ENCODE measurements at regions not wholly inside any gene's neighbourhood (a gene's known extent, or its start where the extent isn't known, plus 50 kb on each side); places are given as distances from the start of the nearest gene placed in this dataset.

DNA sequence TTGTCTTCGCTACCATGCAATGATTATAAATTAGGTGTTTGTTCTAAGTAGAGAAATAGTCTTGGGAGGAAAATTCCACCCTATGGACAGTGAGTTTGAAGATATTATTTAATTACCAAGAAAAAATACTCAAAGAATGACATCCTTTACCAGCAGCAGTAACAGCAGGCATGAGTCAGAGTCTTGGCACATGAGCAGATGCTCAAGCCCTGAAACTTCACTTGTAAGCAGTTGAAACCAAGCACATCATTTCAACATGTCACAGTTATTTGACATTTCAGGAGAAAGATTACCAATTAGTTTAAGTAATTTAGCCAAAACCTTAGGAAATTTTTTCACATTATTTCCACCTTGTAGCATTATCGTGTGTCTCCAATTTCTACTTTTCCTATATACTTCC, 99.2 kb downstream of the C12orf50 start:
- Mint-ChIP-seq H3K27me3 (no peaks in the 10 kb centered on the region), H3K4me3 (no peak overlapping the region), H3K36me3 (no peaks in the 10 kb centered on the region), H3K27ac (no peak overlapping the region), H3K9me3 (peaks cover 0 to 3% (median 2%) of the 10 kb centered on the region in 3 donors), H3K4me1 (no peaks in the 10 kb centered on the region)

DNA sequence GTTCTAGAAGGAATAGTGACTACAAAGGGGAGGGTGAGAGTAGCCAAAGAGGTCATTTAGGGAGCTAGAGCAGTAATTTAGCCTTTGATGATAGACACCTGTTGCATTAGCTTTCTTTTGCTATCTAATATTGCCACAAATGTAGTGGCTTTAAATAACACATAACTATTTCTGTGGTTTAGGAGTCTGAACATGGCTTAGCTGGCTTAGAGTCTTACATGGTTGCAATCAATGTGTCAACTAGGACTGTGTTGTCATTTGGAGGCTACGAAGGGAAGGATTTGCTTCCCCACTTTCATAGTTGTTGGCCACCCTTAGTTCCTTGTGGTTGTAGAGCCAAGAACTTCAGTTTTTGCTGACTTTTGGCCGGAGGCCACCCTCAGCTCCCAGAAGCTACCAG, 99.9 kb downstream of the C12orf50 start:
- H3K27ac Mint-ChIP-seq, result no peak overlapping the region
- H3K27me3 Mint-ChIP-seq, result no peaks in the 10 kb centered on the region
- H3K4me1 Mint-ChIP-seq, result no peaks in the 10 kb centered on the region
- no peaks in the 10 kb centered on the region for H3K36me3 Mint-ChIP-seq
- H3K9me3 Mint-ChIP-seq, result peaks cover 0 to 2% (median 0%) of the 10 kb centered on the region in 3 donors
- H3K4me3 Mint-ChIP-seq, result no peak overlapping the region

DNA sequence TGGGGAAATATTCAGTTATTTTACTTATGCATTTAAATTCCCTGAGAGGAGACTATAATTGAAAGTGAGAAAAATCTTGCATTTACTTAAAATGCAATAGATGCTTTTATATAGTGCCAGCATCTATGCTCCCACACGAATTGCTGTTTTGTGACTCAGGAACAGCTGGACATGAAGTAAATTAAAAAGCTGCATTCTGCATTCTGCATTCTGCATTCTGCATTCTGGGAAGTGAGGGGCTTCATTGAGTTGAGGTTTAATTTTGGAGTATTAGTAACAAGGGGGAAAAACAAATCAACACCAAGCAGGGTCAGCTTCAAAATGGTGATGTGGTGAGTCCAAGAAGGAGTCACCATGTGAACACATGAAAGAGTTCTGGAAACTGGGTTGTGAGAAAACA, 101.2 kb downstream of the C12orf50 start:
- H3K36me3 Mint-ChIP-seq, result no peaks in the 10 kb centered on the region
- no peak overlapping the region for H3K27ac Mint-ChIP-seq
- no peaks in the 10 kb centered on the region for H3K27me3 Mint-ChIP-seq
- no peak overlapping the region for H3K4me3 Mint-ChIP-seq
- peaks cover 0 to 2% (median 0%) of the 10 kb centered on the region in 3 donors for H3K9me3 Mint-ChIP-seq
- H3K4me1 Mint-ChIP-seq, result no peaks in the 10 kb centered on the region

DNA sequence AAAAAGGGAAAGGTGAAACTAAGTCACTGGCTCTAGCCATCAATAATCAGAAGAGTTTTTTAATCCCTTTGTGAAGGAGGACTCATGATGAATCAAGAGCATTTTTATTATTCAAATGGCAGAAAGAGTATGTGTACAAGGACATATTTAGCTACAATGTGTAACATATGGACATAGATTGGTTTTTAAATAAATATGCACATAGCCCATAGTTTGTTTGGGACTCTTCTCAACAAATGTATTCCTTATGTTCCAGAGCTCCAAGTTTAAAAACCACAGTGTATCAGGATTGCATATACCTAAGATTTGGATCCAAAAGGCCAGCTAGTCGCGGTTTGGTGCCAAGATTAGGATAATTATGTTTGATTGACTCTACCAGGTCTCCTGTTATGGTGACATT, 104.2 kb downstream of the C12orf50 start:
- H3K4me3 Mint-ChIP-seq, result no peak overlapping the region
- no peaks in the 10 kb centered on the region for H3K36me3 Mint-ChIP-seq
- peaks cover 0 to 1% (median 0%) of the 10 kb centered on the region in 3 donors for H3K4me1 Mint-ChIP-seq
- no peaks in the 10 kb centered on the region for H3K27me3 Mint-ChIP-seq
- H3K9me3 Mint-ChIP-seq, result no peaks in the 10 kb centered on the region
- H3K27ac Mint-ChIP-seq, result no peak overlapping the region

DNA sequence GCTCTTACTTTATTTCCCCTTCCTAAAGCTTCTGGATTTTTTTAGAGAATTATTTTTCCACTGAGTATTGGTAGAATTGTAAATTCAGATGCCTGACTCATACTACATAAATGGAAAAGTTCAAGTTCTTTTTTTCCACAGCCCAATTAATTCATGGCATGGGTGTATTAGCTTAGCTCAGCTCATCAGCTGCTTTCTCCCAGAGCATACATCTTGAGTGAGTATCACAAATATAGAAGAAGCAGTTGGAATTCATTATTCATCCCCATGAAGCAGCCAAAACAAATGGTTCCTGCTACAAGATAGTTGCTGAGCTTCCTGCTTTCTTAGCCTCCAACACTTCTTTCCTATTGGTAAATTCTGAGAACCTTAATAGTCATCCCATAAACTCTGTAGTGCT, 105.1 kb downstream of the C12orf50 start:
- H3K4me3 Mint-ChIP-seq, result no peak overlapping the region
- H3K36me3 Mint-ChIP-seq, result no peaks in the 10 kb centered on the region
- no peaks in the 10 kb centered on the region for H3K27me3 Mint-ChIP-seq
- H3K4me1 Mint-ChIP-seq, result peaks cover 0 to 1% (median 0%) of the 10 kb centered on the region in 3 donors
- no peaks in the 10 kb centered on the region for H3K9me3 Mint-ChIP-seq
- H3K27ac Mint-ChIP-seq, result no peak overlapping the region

DNA sequence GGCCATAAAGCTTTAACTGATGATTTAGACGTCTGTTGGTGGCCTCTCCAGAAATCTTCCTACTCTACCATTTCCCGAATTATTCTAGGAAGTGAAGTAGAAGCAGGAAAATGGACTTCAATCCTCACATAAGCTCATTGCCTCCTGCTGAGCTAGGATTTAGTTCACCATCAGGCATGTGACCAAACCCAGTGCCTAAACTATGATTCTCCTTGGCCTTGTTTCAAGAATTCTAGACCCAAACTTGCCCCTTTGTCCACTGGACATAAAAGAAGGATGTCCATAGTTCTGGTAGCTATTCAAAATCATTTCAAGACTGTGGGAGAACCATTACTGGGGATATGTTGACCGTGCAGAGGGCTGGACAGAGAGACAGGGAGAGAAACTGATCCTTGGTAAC, 105.8 kb downstream of the C12orf50 start:
- no peak overlapping the region for H3K27ac Mint-ChIP-seq
- no peak overlapping the region for H3K4me3 Mint-ChIP-seq
- peaks cover 0 to 1% (median 0%) of the 10 kb centered on the region in 3 donors for H3K4me1 Mint-ChIP-seq
- no peaks in the 10 kb centered on the region for H3K27me3 Mint-ChIP-seq
- H3K36me3 Mint-ChIP-seq, result no peaks in the 10 kb centered on the region
- H3K9me3 Mint-ChIP-seq, result no peaks in the 10 kb centered on the region

DNA sequence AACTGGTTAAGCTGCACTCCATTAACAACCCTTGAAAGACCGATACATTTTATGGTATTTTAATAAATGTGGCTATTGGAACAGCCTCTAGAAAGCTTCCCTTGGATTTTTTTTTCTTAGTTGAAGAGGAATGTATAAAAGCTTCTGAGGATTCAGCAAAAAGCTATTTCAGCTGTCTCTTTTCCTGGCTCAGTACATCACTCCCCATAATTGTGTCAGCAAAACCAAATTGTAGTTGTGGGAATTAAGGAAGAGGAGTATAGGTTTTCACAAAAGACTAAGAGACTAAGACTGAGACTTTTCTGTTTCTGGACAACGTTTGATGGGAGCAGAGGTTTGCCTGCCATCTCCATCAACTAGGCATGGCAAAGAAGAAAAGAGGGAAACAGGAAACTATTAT, 106.5 kb downstream of the C12orf50 start:
- H3K4me3 Mint-ChIP-seq, result no peak overlapping the region
- no peaks in the 10 kb centered on the region for H3K27me3 Mint-ChIP-seq
- H3K27ac Mint-ChIP-seq, result no peak overlapping the region
- no peaks in the 10 kb centered on the region for H3K9me3 Mint-ChIP-seq
- H3K4me1 Mint-ChIP-seq, result peaks cover 0 to 1% (median 0%) of the 10 kb centered on the region in 3 donors
- H3K36me3 Mint-ChIP-seq, result no peaks in the 10 kb centered on the region

DNA sequence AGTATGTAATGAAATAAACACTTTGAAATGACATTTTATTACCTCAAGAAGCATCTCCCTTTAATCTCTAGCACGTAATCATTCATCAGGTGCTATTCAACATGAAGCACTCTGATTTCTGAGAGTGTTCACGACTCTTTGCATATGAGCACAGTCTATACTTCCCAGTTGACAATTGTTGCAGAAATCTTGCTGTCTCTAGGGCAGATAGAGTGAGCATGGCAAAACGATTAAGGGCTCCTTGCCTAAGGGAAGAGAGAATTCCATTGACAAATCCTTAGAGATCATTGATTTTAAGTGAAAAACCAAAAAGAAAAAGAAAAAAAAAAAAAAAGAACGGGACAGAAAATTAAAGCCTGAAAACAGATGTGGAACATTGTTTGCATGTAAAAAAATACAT, 107.6 kb downstream of the C12orf50 start:
- no peaks in the 10 kb centered on the region for H3K9me3 Mint-ChIP-seq
- no peaks in the 10 kb centered on the region for H3K27me3 Mint-ChIP-seq
- H3K4me1 Mint-ChIP-seq, result peaks cover 0 to 1% (median 0%) of the 10 kb centered on the region in 3 donors
- H3K36me3 Mint-ChIP-seq, result no peaks in the 10 kb centered on the region
- H3K27ac Mint-ChIP-seq, result no peak overlapping the region
- no peak overlapping the region for H3K4me3 Mint-ChIP-seq

DNA sequence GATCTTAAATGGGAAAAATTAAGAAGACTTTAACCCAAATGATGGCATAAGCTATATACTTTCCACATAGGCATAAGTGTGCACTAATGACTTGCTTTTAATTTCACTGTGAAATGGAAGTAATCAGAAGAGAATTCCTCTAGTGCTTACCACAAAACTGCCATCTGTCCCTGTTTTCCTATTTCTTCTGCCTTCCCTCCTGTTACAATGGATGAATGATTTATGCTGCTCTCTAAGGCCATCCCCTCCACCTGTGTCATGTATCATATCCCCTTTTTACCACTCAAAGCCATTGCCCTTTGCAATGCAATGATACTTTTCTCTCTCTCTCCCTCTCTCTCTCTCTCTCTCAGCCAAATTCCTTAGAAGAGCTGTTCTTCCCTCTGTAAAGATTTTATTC, 109.1 kb downstream of the C12orf50 start:
- Mint-ChIP-seq H3K9me3 (peaks cover 0 to 2% (median 0%) of the 10 kb centered on the region in 3 donors), H3K36me3 (no peaks in the 10 kb centered on the region), H3K27me3 (no peaks in the 10 kb centered on the region), H3K4me3 (no peak overlapping the region), H3K4me1 (peaks cover 0 to 1% (median 0%) of the 10 kb centered on the region in 3 donors), H3K27ac (no peak overlapping the region)

DNA sequence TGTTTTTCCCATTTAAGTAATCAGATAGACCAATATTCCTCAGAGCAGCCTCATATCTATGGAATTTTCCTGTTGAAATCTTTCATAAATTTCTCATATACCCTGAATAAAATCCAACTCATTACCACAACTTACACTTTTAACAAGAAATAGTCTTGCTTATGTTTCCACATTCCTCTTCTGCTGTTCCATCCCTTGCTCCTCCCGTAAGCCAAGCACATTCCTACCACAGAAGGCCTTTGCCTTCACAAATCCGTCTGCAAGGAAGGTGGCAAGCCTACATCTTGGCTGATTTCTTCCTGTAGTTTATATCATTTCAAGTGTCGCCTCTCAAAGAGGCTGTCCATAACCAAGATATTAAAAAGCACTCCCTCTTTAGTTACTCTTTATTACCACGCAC, 127.7 kb downstream of the C12orf50 start:
- peaks cover 0 to 2% (median 0%) of the 10 kb centered on the region in 3 donors for H3K9me3 Mint-ChIP-seq
- H3K27ac Mint-ChIP-seq, result no peak overlapping the region
- no peak overlapping the region for H3K4me3 Mint-ChIP-seq
- no peaks in the 10 kb centered on the region for H3K4me1 Mint-ChIP-seq
- no peaks in the 10 kb centered on the region for H3K27me3 Mint-ChIP-seq
- H3K36me3 Mint-ChIP-seq, result no peaks in the 10 kb centered on the region

DNA sequence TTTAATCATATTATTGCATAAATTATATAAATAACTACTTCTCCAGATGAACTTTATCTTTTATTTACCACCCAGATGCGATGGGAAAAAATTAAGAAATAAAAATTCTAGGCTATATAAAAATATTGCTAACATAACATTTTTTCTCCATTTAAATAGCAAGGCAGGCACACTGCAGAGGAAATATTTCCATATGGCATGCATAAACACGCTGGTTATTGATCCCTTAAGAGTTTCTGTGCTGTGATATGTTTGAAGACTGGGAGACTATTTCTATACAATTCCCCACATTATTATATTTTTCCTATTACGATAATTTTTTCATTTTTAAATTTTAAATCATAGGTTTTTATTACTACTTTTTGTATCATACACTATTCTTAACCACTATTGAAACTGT, 131.5 kb downstream of the C12orf50 start:
- Mint-ChIP-seq H3K27ac (no peak overlapping the region), H3K9me3 (peaks cover 0 to 5% (median 2%) of the 10 kb centered on the region in 3 donors), H3K4me1 (no peaks in the 10 kb centered on the region), H3K36me3 (no peaks in the 10 kb centered on the region), H3K27me3 (no peaks in the 10 kb centered on the region), H3K4me3 (no peak overlapping the region)

DNA sequence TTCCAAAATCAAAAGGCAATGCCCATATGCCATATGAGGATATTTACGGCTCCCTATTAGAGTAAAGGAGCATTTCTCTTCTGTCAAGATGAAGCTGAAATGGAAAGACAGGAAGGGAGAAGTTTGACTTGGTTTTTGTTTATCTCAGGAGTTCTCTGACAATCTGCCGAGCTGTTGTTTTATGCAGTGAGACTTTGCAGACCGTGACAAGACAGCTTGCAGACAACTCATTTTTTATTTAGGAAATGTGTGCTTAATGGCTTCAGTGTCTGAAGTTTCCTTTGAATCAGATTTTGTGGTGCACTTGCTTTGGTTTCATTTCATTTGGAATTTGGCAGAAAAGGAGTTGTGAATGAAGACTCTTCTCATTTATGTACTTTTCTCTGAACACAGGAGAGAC, 145.4 kb downstream of the C12orf50 start:
- no peak overlapping the region for H3K4me3 Mint-ChIP-seq
- H3K4me1 Mint-ChIP-seq, result no peaks in the 10 kb centered on the region
- H3K36me3 Mint-ChIP-seq, result no peaks in the 10 kb centered on the region
- H3K9me3 Mint-ChIP-seq, result no peaks in the 10 kb centered on the region
- no peak overlapping the region for H3K27ac Mint-ChIP-seq
- H3K27me3 Mint-ChIP-seq, result no peaks in the 10 kb centered on the region

DNA sequence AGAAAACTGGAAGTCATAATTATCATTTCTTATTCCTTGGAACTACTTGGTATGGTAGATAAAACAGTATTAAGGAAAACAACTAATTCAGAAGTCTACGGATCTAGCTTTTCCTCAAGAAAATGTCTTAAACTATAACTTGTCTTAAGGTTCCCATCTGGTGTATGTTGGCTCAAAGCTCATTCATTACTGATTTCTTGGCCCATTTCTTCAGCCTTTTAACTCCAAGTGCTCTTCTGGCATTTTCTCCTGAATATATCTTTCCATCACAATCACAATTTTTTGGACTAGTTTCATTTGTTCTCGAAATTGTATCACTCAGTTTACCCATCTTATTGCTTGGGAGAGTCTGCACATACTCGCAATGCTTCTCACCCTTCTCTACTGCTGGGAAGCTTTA, 150.1 kb downstream of the C12orf50 start:
- H3K27me3 Mint-ChIP-seq, result no peaks in the 10 kb centered on the region

DNA sequence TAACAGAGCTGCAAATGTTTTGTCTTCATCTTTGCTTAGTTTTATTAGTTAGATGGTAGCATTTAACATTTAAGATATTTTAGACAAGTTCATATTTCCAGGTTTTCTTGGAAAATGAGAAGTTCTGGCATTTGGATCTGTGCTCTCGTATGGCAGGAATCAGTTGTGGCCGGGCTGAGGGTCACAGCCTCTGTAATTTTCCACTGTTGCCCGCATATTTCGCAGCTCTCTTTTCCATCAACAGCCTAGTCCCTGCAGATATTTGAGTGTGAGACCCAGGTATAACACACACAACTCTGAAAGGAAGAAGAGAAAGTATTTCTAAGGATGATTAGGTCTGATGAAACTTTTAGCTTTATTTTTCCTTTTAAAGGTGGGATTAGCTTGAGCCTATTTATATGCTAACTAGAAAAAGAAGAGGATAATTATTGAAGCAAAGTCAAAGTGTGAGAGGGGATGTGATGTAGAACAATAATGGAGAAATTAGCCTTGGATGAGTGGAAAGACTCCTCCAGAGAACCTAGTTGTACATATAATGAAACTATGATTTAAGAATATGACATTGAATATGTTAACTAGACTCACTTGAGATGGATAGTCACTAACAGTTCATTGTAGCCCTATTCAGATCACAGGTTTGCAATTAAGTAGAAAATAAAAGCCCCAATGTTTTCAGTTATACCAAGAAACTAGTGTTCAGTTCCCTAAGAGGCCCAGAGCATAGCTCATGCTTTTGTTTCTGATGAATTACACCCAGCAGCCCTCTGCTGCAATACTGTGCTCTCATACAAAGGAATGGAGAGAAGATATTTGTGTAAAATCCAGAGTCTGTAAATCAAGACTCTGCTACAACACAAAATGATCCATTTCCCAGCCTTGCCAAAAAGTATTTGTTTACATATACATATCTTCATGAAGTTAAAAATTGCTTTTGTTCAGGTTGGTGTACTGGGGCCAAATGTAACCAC, 158.4 kb downstream of the C12orf50 start:
- Mint-ChIP-seq H3K27me3 (no peaks in the 10 kb centered on the region), H3K36me3 (no peaks in the 10 kb centered on the region), H3K4me1 (no peaks in the 10 kb centered on the region), H3K4me3 (no peak overlapping the region), H3K9me3 (peaks cover 0 to 1% (median 0%) of the 10 kb centered on the region in 3 donors), H3K27ac (no peak overlapping the region)

More for the DNA sequence above, 150.1 kb downstream of the C12orf50 start:
- Mint-ChIP-seq H3K27ac (no peak overlapping the region), H3K4me3 (no peak overlapping the region), H3K4me1 (no peaks in the 10 kb centered on the region), H3K9me3 (peaks cover 0 to 4% (median 3%) of the 10 kb centered on the region in 3 donors), H3K36me3 (no peaks in the 10 kb centered on the region)

DNA sequence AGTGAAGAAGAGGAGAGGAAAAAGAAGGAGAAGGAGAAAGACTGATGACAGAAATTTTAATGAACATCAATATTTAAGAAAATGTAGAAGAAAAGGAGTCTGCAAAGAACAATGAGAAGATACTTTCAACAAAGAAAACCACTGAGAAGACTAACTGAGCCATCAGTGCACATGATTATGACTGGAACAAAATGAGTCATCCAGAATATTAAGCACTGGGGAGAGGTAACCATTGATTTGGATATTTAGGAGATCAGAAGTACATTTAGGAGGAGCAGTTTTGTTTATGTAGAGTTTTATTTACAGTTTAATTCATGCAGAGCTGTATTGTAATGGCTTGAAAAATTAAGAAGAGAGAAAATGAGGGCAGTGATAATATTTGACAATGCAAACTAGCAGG, 159.1 kb downstream of the C12orf50 start:
- no peaks in the 10 kb centered on the region for H3K27me3 Mint-ChIP-seq
- H3K27ac Mint-ChIP-seq, result no peak overlapping the region
- peaks cover 0 to 1% (median 0%) of the 10 kb centered on the region in 3 donors for H3K9me3 Mint-ChIP-seq
- no peaks in the 10 kb centered on the region for H3K4me1 Mint-ChIP-seq
- no peaks in the 10 kb centered on the region for H3K36me3 Mint-ChIP-seq
- no peak overlapping the region for H3K4me3 Mint-ChIP-seq

All from IgD-negative memory B cell (primary cell).